Endothelial cell of umbilical vein (primary cell): ENCODE measurements at regions not wholly inside any gene's neighbourhood (a gene's known extent, or its start where the extent isn't known, plus 50 kb on each side); places are given as distances from the start of the nearest gene placed in this dataset.

Experiments
- BruUV-seq: library from RNA; stranded (reverse); fragments of 400-500 nt; replicated peaks from 2 replicates; lab custom pipeline; 2021; lab: Mats Ljungman, UMichigan
- CTCF ChIA-PET: fragments of 300-600, 350-600 bp; sonication (Branson Sonifier 250); formaldehyde crosslinking; loops from one replicate; lab custom pipeline; 2021; ENCODE audit warnings: antibody characterized with exemption, inconsistent platforms; lab: Charles Lee
- POLR2A ChIA-PET: fragments of 300-600, 350-600 bp; sonication (Branson Sonifier 250); formaldehyde crosslinking; loops from one replicate; lab custom pipeline; 2021; ENCODE audit warnings: antibody characterized with exemption, inconsistent platforms; lab: Charles Lee
- DNase-seq: peaks from one replicate; pipeline ENCODE4 v3.0.0-alpha.2; 2011; ENCODE audit warnings: low read depth, low spot score
- FAIRE-seq: peaks from 2 replicates; lab custom pipeline; 2011; peaks lifted over from hg19 to GRCh38; lab: Jason Lieb, UNC
- H2AFZ ChIP-seq: 2 replicates; pipeline ENCODE4 v1.6.0; 2012; ENCODE audit warnings: low read depth, low read length, control low read depth, inconsistent platforms
- H3K27ac ChIP-seq: 2 replicates; pipeline ENCODE4 v1.5.1; 2011; ENCODE audit warnings: low read depth, mild to moderate bottlenecking, control low read depth, low read length, moderate library complexity; ENCODE audit not compliant: insufficient read depth
- H3K27me3 ChIP-seq, 2 experiments: 2 replicates each; pipeline versions ENCODE4 v1.6.0 to v1.6.1; 2011; ENCODE audit warnings: low read length in 2 of 2, mixed read lengths in 1 of 2; ENCODE audit not compliant: control insufficient read depth in 2 of 2, insufficient read depth in 2 of 2
- H3K36me3 ChIP-seq, 2 experiments: 2 replicates in 1 of 2; 3 replicates in 1 of 2; pipeline ENCODE4 v1.5.1; 2011; ENCODE audit warnings: low read length in 2 of 2, mild to moderate bottlenecking in 1 of 2, moderate library complexity in 1 of 2; ENCODE audit not compliant: control insufficient read depth in 2 of 2, insufficient read depth in 2 of 2; ENCODE audit errors: extremely low read depth in 1 of 2
- H3K4me1 ChIP-seq: 3 replicates; pipeline ENCODE4 v1.5.1; 2011; ENCODE audit warnings: mild to moderate bottlenecking, low read length; ENCODE audit not compliant: control insufficient read depth, insufficient read depth; ENCODE audit errors: extremely low read depth
- H3K4me2 ChIP-seq: 2 replicates; pipeline ENCODE4 v1.6.1; 2011; ENCODE audit warnings: low read length, control low read depth, mixed read lengths; ENCODE audit not compliant: insufficient read depth
- H3K4me3 ChIP-seq, 3 experiments: fragments of 200-600 bp in 1 of 3; sonication (generic), shearing (Covaris generic) in 1 of 3; replicated peaks in 1 of 3; 2 replicates each; pipeline ENCODE4 v1.5.1; 2011 to 2016; ENCODE audit warnings: control low read depth in 3 of 3, low read length in 3 of 3, mild to moderate bottlenecking in 2 of 3, inconsistent platforms in 1 of 3, low read depth in 1 of 3, moderate library complexity in 1 of 3; ENCODE audit not compliant: insufficient read depth in 1 of 3
- H3K79me2 ChIP-seq: 2 replicates; pipeline ENCODE4 v1.6.0; 2012; ENCODE audit warnings: low read length, inconsistent platforms; ENCODE audit not compliant: control insufficient read depth, insufficient read depth
- H3K9ac ChIP-seq: replicated peaks from 2 replicates; pipeline ENCODE3; 2011; ENCODE audit warnings: low read length, control low read depth; ENCODE audit not compliant: insufficient read depth; ENCODE audit errors: extremely low read depth
- H3K9me1 ChIP-seq: replicated peaks from 3 replicates; pipeline ENCODE4 v1.6.0; 2011; ENCODE audit warnings: mild to moderate bottlenecking, low read length; ENCODE audit not compliant: control insufficient read depth, insufficient read depth; ENCODE audit errors: extremely low read depth
- H3K9me3 ChIP-seq: replicated peaks from 2 replicates; pipeline ENCODE4 v1.5.1; 2012; ENCODE audit warnings: low read length, inconsistent platforms; ENCODE audit not compliant: control insufficient read depth, insufficient read depth
- H4K20me1 ChIP-seq: replicated peaks from 2 replicates; pipeline ENCODE3; 2011; ENCODE audit warnings: mild to moderate bottlenecking, low read length; ENCODE audit not compliant: control insufficient read depth, insufficient read depth; ENCODE audit errors: extremely low read depth
- CTCF ChIP-seq, 2 donors: IDR thresholded peaks; 1 replicate in 1 of 2; 2 replicates in 1 of 2; pipeline ENCODE4 v1.5.1; 2011; ENCODE audit warnings: low read length in 2 of 2, mild to moderate bottlenecking in 2 of 2, moderate library complexity in 2 of 2, control low read depth in 1 of 2, inconsistent platforms in 1 of 2, low read depth in 1 of 2; ENCODE audit not compliant: insufficient read depth in 1 of 2; ENCODE audit errors: extremely low read depth in 1 of 2
- EZH2 ChIP-seq: IDR thresholded peaks from 2 replicates; pipeline ENCODE4 v1.6.1; 2012; ENCODE audit warnings: borderline replicate concordance, low read depth, mild to moderate bottlenecking, moderate library complexity, low read length, inconsistent platforms; ENCODE audit not compliant: severe bottlenecking
- FOS ChIP-seq: IDR thresholded peaks from 2 replicates; pipeline ENCODE4 v1.6.1; 2011; ENCODE audit warnings: mild to moderate bottlenecking, low read length, moderate library complexity, borderline replicate concordance; ENCODE audit not compliant: insufficient read depth
- GATA2 ChIP-seq: IDR thresholded peaks from 2 replicates; pipeline ENCODE4 v1.7.0; 2011; ENCODE audit warnings: low read depth, mild to moderate bottlenecking, moderate library complexity, mixed read lengths, low read length; ENCODE audit not compliant: insufficient read length, insufficient read depth
- JUN ChIP-seq: IDR thresholded peaks from 2 replicates; pipeline ENCODE4 v1.6.1; 2011; ENCODE audit warnings: borderline replicate concordance, low read depth; ENCODE audit not compliant: insufficient read length, insufficient read depth
- MAX ChIP-seq: IDR thresholded peaks from 2 replicates; pipeline ENCODE4 v1.6.1; 2011; ENCODE audit not compliant: insufficient read depth, insufficient read length
- MYC ChIP-seq: IDR thresholded peaks from one replicate; pipeline ENCODE4 v1.6.1; 2011; ENCODE audit warnings: mild to moderate bottlenecking, low read depth, low read length
- POLR2A ChIP-seq: IDR thresholded peaks from 2 replicates; pipeline ENCODE4 v1.6.1; 2012; ENCODE audit warnings: low read depth, mild to moderate bottlenecking, control low read depth, low read length
- POLR2AphosphoS5 ChIP-seq: IDR thresholded peaks from 2 replicates; pipeline ENCODE4 v1.6.1; 2012; ENCODE audit warnings: low read depth, mild to moderate bottlenecking, control low read depth, low read length, moderate library complexity; ENCODE audit not compliant: insufficient read depth
- dilution Hi-C: fragments of 300-500 bp; cut with MboI; formaldehyde crosslinking; loops from one replicate; pipeline ENCODE4 v1.15.0; 2019; ENCODE audit warnings: low sequenced_read_pairs; ENCODE audit not compliant: extremely low pct_ligation_motif_present
- intact Hi-C: fragments of 100-400 bp; cut with micrococcal nuclease; formaldehyde crosslinking; loops from one replicate; pipeline ENCODE4 v1.10.0; 2022

GRCh38 chr2:53150146-53150545 is 617.5 kb upstream of the CHAC2 start:
- DNase-seq (no peak), FAIRE-seq (no peak)
- no peaks in the 10 kb centered on the region for H3K9me3 ChIP-seq
- ChIA-PET CTCF (no interaction called here), POLR2A (no interaction called here)
- no peak for TF ChIP-seq FOS
- TF ChIP-seq MAX, result no peak
- TF ChIP-seq POLR2AphosphoS5, result no peak
- TF ChIP-seq EZH2, result no peak
- no peak for TF ChIP-seq JUN
- no peak for TF ChIP-seq POLR2A
- TF ChIP-seq CTCF (IDR thresholded peaks at IDR 0.05; ENCODE audit: extremely low read depth in 1 of 2, insufficient read depth in 1 of 2, low read depth in 1 of 2, low read length in 2 of 2), result no peak
- no peak for TF ChIP-seq MYC
- no peak for TF ChIP-seq GATA2
- no peaks in the 10 kb centered on the region for H3K4me1 ChIP-seq
- BruUV-seq, result no TSS peak
- no peaks in the 10 kb centered on the region for H3K9me1 ChIP-seq
- no peak overlapping the region for H3K4me2 ChIP-seq
- dilution Hi-C loops, result no loop called here
- no peaks in the 10 kb centered on the region for H3K79me2 ChIP-seq
- intact Hi-C loops, result no loop called here
- no peak overlapping the region for H3K27ac ChIP-seq
- H3K9ac ChIP-seq, result no peak overlapping the region
- H2AFZ ChIP-seq, result no peak overlapping the region
- H3K36me3 ChIP-seq, result no peaks in the 10 kb centered on the region
- H3K4me3 ChIP-seq, result no peak overlapping the region
- no peaks in the 10 kb centered on the region for H4K20me1 ChIP-seq
- H3K27me3 ChIP-seq, result no peaks in the 10 kb centered on the region
